Hypothalamus (tissue), 51 donors: ENCODE measurements at regions not wholly inside any gene's neighbourhood (a gene's known extent, or its start where the extent isn't known, plus 50 kb on each side); places are given as distances from the start of the nearest gene placed in this dataset.
"Not testable (repeated sequence)": the region's sequence is repeated elsewhere in the genome, so short reads cannot be mapped to it uniquely, and the experiment has no call there.

Experiments used
- DNase-seq, 51 donors: peaks; one replicate each; lab custom pipeline; 2025; lab: John Stamatoyannopoulos, UW

DNA sequence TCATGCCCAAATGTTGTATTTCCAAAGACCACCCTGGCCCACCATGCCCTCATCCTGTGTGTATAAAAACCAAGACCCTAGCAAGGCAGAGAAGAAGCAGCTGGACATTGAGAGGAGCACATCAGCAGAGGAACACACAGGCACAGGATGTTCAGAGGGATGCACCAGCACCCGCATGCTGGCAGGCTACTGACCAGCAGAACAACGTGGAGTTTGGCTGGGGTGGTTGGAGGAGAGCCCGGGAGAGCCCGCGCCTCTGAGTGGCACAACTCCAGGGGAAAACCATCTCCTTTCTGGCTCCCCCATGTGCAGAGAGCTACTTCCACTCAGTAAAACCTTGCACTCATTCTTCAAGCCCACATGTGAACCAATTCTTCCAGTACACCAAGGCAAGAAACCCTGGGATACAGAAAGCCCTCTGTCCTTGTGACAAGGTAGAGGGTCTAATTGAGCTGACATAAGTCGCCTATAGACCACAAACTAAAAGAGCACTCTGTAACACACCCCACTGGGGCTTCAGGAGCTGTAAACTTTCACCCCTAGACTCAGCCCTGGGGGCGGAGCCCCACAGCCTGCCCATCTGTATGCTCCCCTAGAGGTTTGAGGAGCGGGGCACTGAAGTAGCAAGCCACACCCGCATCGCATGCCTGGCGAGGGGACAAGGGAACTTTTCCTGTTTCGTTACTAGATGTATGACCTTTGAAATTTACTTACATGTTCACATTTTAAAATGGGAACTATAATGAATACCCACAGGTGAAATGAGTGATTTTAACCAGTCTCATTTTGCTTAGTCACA is 831.5 kb upstream of the CITED2 start:
- DNase-seq, result no peak

DNA sequence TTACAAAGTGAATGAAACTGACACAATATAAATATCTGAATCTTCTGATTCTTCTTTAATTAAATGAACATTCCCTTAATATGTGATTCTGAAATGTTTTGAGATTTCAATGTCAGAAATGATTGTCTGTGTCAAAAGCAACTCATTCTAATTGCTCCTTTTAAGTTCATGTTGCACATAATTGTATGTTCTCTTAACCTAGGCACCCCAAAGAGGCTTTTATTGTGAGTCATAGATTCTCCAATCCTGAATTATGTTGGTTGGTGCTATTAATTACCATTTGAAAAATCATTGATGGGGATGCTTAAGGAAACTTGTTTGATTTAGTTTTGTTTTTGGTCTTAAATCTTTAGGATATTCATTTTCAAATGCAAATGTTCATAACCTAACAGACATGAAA is 829.7 kb upstream of the CITED2 start:
- DNase-seq, result no peak

GRCh38 chr6:140203661-140204147 is 829.3 kb upstream of the CITED2 start:
- DNase-seq, result no peak

DNA sequence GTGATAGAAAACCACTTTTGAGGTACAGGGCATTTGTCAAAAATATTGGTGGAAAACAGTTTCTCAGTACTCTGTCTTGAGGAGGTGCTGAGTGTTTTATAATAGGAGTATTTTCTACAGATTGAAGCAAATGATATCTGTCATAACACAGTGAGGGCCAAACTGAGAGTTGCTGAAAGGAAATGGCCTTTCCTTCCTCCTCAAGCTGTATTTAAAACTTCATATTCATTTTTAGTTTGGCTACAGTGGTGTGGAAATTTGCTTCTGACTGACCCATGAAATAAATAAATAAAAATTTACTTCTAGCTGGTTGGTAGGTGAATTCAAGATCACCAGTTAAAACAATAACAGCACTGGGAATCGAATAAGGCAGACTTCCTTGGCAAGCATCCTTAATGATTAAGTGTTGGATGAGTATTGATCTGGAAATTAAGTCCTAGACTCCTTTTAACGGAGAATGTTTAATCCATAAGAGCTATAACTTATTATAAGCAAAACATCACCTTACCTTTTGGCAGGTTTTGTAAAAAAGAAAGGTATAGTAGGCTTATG is 828.6 kb upstream of the CITED2 start:
- no peak for DNase-seq

GRCh38 chr6:140201787-140202458 is 827.5 kb upstream of the CITED2 start:
- DNase-seq, result no peak

DNA sequence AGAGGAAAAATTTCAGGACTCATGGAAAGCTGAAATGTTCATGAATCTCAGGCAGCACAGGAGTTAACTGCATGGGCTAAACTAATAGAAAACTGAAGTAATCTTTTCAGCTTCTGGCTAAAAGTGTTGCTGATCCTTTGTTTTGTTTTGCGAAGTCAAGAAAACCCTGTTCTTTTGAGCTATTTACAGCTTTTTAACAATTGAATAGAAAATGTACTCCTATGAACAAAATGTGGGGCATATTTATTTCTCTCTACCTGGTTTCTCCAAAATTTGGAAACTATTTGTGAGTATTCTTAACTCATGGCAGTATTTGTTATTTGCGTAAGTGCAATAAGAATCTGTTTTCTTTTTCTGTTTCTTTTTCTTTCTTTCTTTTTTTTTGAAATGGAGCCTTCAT is 818.8 kb upstream of the CITED2 start:
- DNase-seq, result no peak

DNA sequence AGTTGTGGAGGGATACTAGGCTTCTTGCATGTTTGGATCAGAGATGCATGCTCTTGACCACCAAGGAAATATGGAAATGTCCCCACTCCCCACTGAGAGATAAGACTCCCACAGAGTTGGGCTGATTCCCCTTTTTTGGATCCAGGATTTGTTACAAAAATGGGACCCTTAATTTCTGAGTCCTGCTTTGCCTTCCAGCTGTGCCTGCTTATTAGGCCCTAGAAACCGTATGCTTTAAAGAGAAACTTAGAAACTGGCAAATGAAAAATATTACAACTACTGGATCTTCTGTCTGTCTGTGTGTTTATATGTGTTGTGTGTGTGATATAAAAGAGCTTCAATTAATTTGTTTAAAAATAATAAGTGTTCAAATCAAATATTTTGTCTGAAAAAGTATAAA is 817.6 kb upstream of the CITED2 start:
- no peak for DNase-seq

- not testable (repeated sequence) for DNase-seq
These were observed 814.8 kb upstream of the CITED2 start for GRCh38 chr6:140189263-140189662.

DNA sequence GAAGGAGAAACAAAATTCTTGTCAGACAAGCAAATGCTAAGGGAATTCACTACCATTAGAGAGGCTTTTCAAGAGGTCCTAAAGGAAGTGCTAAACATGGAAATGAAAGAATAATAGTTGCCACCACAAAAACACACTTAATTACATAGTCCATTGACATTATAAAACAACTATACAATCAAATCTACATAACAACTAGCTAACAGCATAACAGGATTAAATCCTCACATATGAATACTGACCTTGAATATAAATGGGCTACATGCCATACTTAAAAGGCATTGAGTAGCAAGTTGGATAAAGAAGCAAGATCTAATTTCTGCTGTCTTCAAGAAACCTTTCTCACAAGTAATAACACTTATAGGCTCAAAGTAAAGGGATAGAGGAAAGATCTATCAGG is 811.5 kb upstream of the CITED2 start:
- DNase-seq, result no peak

DNA sequence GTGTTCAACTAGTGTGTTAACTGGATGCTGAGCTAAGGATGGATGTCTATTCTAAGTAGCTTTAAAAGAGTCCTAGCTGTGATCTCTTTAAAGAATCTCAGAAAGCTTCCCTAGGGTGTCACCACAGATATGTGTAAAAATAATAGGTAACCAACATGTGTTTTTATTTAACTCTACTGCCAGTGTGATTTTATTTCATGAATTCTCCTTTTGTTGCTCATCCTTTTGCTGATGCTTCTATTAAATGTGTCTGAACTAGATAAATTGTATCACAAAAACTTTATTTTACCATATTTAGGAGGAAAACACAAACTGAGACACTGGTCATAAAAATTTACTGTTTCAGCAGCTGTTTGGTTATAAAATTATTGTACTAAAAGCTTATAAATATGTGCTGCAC is 809.4 kb upstream of the CITED2 start:
- DNase-seq, result no peak

- DNase-seq, result no peak
These were observed 808.4 kb upstream of the CITED2 start for GRCh38 chr6:140182821-140183220.

- DNase-seq, result no peak
These were observed 807.4 kb upstream of the CITED2 start for GRCh38 chr6:140181876-140182275.

- DNase-seq, result no peak
These were observed 805.9 kb upstream of the CITED2 start for GRCh38 chr6:140180306-140180705.

DNA sequence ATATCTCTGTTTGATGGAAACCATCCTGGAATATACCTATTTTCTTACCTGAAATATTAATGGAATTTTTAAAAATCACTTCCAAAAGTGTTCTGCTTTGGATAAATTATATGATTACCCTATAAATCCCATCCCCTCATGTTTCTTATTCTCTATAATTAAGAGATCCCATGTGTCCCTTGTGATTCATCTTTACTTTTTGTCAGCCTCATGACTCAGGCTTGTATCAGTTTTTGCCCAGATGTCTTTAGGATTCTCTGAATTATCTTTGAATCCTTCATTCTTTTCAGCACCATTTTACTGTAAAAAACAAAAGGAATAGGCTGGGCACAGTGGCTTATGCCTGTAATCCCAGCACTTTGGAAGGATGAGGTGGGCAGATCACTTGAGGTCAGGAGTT is 804.5 kb upstream of the CITED2 start:
- DNase-seq, result no peak

GRCh38 chr6:140178520-140178919 is 804.1 kb upstream of the CITED2 start:
- no peak for DNase-seq

- DNase-seq, result no peak
These were observed 801.9 kb upstream of the CITED2 start for GRCh38 chr6:140176306-140176705.

GRCh38 chr6:140175486-140175885 is 801.0 kb upstream of the CITED2 start:
- no peak for DNase-seq

GRCh38 chr6:140174524-140174923 is 800.1 kb upstream of the CITED2 start:
- no peak for DNase-seq

GRCh38 chr6:140168365-140168764 is 793.9 kb upstream of the CITED2 start:
- no peak for DNase-seq

DNA sequence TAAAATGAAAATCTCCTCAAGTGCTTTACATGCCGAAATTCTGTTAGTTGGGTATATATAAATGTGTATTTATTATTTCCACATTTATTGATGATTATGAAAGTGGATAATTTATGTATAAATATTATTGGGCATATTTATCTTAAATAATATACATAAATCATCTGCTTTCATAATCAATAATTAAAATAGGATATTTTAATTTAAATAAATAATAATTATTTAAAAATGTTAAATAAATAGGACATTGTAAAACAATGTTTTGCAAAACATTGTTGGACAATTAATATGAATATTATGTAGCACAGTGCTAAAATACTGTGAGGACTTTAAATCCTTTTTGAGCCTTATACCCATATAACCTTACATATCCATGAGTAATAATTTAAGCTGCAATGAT is 786.5 kb upstream of the CITED2 start:
- DNase-seq, result no peak

DNA sequence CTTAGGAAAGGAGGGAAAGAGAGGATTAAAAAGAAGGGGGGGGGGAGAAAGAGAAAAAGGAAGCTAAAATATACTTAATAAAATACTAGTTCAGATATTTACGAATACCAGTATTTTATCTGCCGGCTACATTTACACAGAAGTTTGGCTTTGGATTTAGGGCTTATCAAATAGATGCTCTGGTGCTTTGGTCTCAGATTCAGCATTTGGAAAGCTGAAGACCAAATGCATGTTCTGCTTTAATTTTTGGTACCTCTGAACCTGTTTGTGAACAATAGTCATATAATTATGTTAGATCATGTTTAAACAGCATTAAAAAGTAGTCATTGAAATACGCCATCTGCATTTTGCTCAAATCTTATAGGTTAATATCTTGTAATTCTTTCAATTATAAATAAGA is 786.0 kb upstream of the CITED2 start:
- DNase-seq, result no peak

DNA sequence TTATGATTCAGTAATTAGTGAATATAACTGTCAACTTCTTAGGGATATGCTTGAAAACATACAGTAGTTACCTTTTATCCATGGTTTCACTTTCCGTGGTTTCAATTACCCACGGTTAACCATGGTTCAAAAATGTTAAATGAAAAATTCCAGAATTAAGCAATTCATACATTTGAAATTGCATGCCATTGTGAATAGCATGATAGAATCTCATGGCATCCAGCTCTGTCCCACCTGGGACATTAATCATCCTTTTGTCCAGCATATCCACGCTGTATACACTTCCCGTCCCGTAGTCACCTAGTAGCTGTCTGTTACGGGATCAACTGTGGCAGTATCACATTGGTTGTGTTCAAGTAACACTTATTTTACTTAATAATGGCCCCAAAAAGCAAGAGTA is 781.7 kb upstream of the CITED2 start:
- DNase-seq, result no peak
